ENCODE measurements at regions not wholly inside any gene's neighbourhood (a gene's known extent, or its start where the extent isn't known, plus 50 kb on each side); places are given as distances from the start of the nearest gene placed in this dataset.
A peak's percentile ranks its signal among the peaks of the same experiment; 100 is the strongest.

GRCh38 chr11:13869398-13869886 lies 93.1 kb upstream of the SPON1 start:
- no peak for DNase-seq (ENCODE audit: low spot score)

GRCh38 chr11:13874597-13874996 lies 87.9 kb upstream of the SPON1 start:
- no peak for DNase-seq (ENCODE audit: low spot score)

GRCh38 chr11:13875643-13876042 lies 86.9 kb upstream of the SPON1 start:
- peak; percentile 93 for DNase-seq (ENCODE audit: low spot score)

GRCh38 chr11:13876423-13876822 lies 86.1 kb upstream of the SPON1 start:
- DNase-seq (ENCODE audit: low spot score), result no peak

- no peak for DNase-seq (ENCODE audit: low spot score)
These were observed 84.4 kb upstream of the SPON1 start for GRCh38 chr11:13878077-13878476.

GRCh38 chr11:13880634-13881033 lies 81.9 kb upstream of the SPON1 start:
- no peak for DNase-seq (ENCODE audit: low spot score)

GRCh38 chr11:13881226-13881905 lies 81.2 kb upstream of the SPON1 start:
- DNase-seq (ENCODE audit: low spot score), result no peak

- DNase-seq (ENCODE audit: low spot score), result no peak
These were observed 79.5 kb upstream of the SPON1 start for GRCh38 chr11:13883042-13883441.

GRCh38 chr11:13883589-13883988 lies 78.9 kb upstream of the SPON1 start:
- no peak for DNase-seq (ENCODE audit: low spot score)

- DNase-seq (ENCODE audit: low spot score), result no peak
These were observed 78.2 kb upstream of the SPON1 start for GRCh38 chr11:13884158-13884799.

GRCh38 chr11:13885083-13885482 lies 77.4 kb upstream of the SPON1 start:
- DNase-seq (ENCODE audit: low spot score), result no peak

- DNase-seq (ENCODE audit: low spot score), result no peak
These were observed 72.8 kb upstream of the SPON1 start for GRCh38 chr11:13889552-13890249.

GRCh38 chr11:13891911-13892310 lies 70.6 kb upstream of the SPON1 start:
- no peak for DNase-seq (ENCODE audit: low spot score)

GRCh38 chr11:13896175-13896980 lies 66.1 kb upstream of the SPON1 start:
- DNase-seq (ENCODE audit: low spot score), result no peak

- DNase-seq (ENCODE audit: low spot score), result no peak
These were observed 65.6 kb upstream of the SPON1 start for GRCh38 chr11:13896981-13897353.

- DNase-seq (ENCODE audit: low spot score), result no peak
These were observed 64.8 kb upstream of the SPON1 start for GRCh38 chr11:13897646-13898276.

GRCh38 chr11:13899603-13900002 lies 62.9 kb upstream of the SPON1 start:
- DNase-seq (ENCODE audit: low spot score), result no peak

- DNase-seq (ENCODE audit: low spot score), result no peak
These were observed 60.0 kb upstream of the SPON1 start for GRCh38 chr11:13902523-13902922.

GRCh38 chr11:13905137-13905781 lies 57.3 kb upstream of the SPON1 start:
- DNase-seq (ENCODE audit: low spot score), result no peak

GRCh38 chr11:13907678-13908077 lies 54.8 kb upstream of the SPON1 start:
- no peak for DNase-seq (ENCODE audit: low spot score)

- no peak for DNase-seq (ENCODE audit: low spot score)
These were observed 54.0 kb upstream of the SPON1 start for GRCh38 chr11:13908535-13908934.
